ENCODE measurements at regions not wholly inside any gene's neighbourhood (a gene's known extent, or its start where the extent isn't known, plus 50 kb on each side); places are given as distances from the start of the nearest gene placed in this dataset.

GRCh38 chr5:36820900-36821299, 55.7 kb upstream of the NIPBL start:
- Histone ChIP-seq H3K9me3 (no peaks in the 10 kb centered on the region), H3K4me3 (no peak overlapping the region), H3K27ac (no peak overlapping the region), H3K4me1 (no peaks in the 10 kb centered on the region), H3K36me3 (no peaks in the 10 kb centered on the region), H3K27me3 (no peaks in the 10 kb centered on the region)
- intact Hi-C loops (cut with DNase I; ENCODE audit: low total_unique reads), result no loop called here
- TF ChIP-seq POLR2AphosphoS5 (IDR thresholded peaks at IDR 0.05) (no peak), CTCF (IDR thresholded peaks at IDR 0.05) (no peak), POLR2A (IDR thresholded peaks at IDR 0.05) (no peak)
- DNase-seq (ENCODE audit: low spot score in 2 of 2), result no peak

DNA sequence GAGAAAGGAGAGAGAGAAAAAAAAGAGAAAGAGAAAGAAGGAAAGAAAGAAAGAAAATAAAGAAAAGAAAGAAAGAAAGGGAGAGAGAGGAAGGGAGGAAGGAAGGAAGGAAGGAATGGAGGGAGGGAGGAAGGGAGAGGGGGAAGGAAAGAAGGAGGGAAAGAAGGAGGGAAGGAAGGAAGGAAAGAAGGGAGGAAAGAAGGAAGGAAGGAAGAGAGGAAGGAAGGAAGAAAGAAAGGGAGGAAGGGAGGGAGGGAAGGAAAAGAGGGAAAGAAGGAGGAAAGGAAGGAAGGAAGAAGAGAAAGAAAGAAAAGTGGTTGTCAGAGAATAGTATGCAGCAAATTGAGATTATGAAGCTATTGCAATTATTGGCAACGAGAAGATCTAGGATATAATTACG, 49.9 kb upstream of the NIPBL start:
- Histone ChIP-seq H3K4me3 (no peak overlapping the region), H3K27ac (no peak overlapping the region), H3K36me3 (no peaks in the 10 kb centered on the region), H3K4me1 (no peaks in the 10 kb centered on the region), H3K27me3 (no peaks in the 10 kb centered on the region), H3K9me3 (no peaks in the 10 kb centered on the region)
- DNase-seq (ENCODE audit: low spot score in 2 of 2), result no peak
- intact Hi-C loops (cut with DNase I; ENCODE audit: low total_unique reads), result no loop called here
- TF ChIP-seq CTCF (IDR thresholded peaks at IDR 0.05), result no peak
- no peak for TF ChIP-seq POLR2AphosphoS5 (IDR thresholded peaks at IDR 0.05)
- no peak for TF ChIP-seq POLR2A (IDR thresholded peaks at IDR 0.05)

Measured in breast epithelium (tissue), 4 donors.